Stomach (tissue), 8 donors: ENCODE measurements at regions not wholly inside any gene's neighbourhood (a gene's known extent, or its start where the extent isn't known, plus 50 kb on each side); places are given as distances from the start of the nearest gene placed in this dataset.

ENCODE experiments used
- DNase-seq, 2 donors: peaks; one replicate each; pipeline versions ENCODE4 v3.0.0 to v3.0.0-alpha.2; 2013 to 2019
- H3K27ac ChIP-seq, 5 donors: fragments of 200-600 bp in 4 of 5; sonication (generic) in 4 of 5; one replicate each; pipeline ENCODE4 v1.5.1; 2013 to 2019; ENCODE audit warnings: mild to moderate bottlenecking in 1 of 5, moderate library complexity in 1 of 5
- H3K27me3 ChIP-seq, 3 donors: fragments of 200-600 bp; sonication (generic); one replicate each; pipeline ENCODE4 v1.5.1; 2017 to 2019; ENCODE audit warnings: mixed run types in 1 of 3
- H3K36me3 ChIP-seq, 4 donors: fragments of 200-600 bp; sonication (generic); 1 replicate in 3 of 4; 2 replicates in 1 of 4; pipeline ENCODE4 v1.5.1; 2016 to 2019
- H3K4me1 ChIP-seq, 4 donors: fragments of 200-600 bp; sonication (generic); one replicate each; pipeline ENCODE4 v1.5.1; 2016 to 2019
- H3K4me3 ChIP-seq, 4 donors: fragments of 200-600 bp; sonication (generic) in 3 of 4; one replicate each; pipeline ENCODE4 v1.5.1; 2016 to 2019; ENCODE audit warnings: mild to moderate bottlenecking in 1 of 4
- H3K9me3 ChIP-seq, 4 donors: fragments of 200-600 bp; sonication (generic); one replicate each; pipeline ENCODE4 v1.5.1; 2016 to 2019
- EP300 ChIP-seq: sonication (generic); formaldehyde crosslinking; IDR thresholded peaks from one replicate; pipeline ENCODE4 v1.6.1; 2017; ENCODE audit warnings: antibody characterized with exemption
- POLR2A ChIP-seq, 4 donors: fragments of 450-650 bp; IDR thresholded peaks; one replicate each; pipeline ENCODE4 v1.6.1; 2016; ENCODE audit warnings: antibody characterized with exemption in 4 of 4, control low read depth in 2 of 4, mild to moderate bottlenecking in 1 of 4, moderate library complexity in 1 of 4
- POLR2AphosphoS5 ChIP-seq, 3 donors: sonication (generic); formaldehyde crosslinking; IDR thresholded peaks; one replicate each; pipeline ENCODE4 v1.6.1; 2016; ENCODE audit warnings: antibody characterized with exemption in 3 of 3
- WGBS, 5 donors: extraction: QIAGEN DNeasy Blood & Tissue Kit in 3 of 5; methylation state at CpG; one replicate each; pipeline versions ENCODE4 v1.1.5 to v1.1.7; 2013 to 2018; 5-methylcytosine and 5-hydroxymethylcytosine counted together
- intact Hi-C: fragments of 100-400 bp; cut with DNase I; formaldehyde crosslinking; loops from one replicate; pipeline ENCODE4 v1.15.1; 2023; ENCODE audit warnings: low total_unique reads
- TF ChIP-seq, protein P1 (sequence below), 7 experiments: fragments of 450-650 bp in 4 of 7; fragments of 200-600 bp in 3 of 7; sonication (generic) in 3 of 7; IDR thresholded peaks; one replicate each; pipeline ENCODE4 v1.5.1; 2016 to 2019; ENCODE audit warnings: antibody characterized with exemption in 7 of 7, control low read depth in 2 of 7, mild to moderate bottlenecking in 1 of 7
- donor health status: healthy with polysubstance abuse.
- donor health status: Bipolar disorder and iron deficiency.
- donor health status: healthy.

DNA sequence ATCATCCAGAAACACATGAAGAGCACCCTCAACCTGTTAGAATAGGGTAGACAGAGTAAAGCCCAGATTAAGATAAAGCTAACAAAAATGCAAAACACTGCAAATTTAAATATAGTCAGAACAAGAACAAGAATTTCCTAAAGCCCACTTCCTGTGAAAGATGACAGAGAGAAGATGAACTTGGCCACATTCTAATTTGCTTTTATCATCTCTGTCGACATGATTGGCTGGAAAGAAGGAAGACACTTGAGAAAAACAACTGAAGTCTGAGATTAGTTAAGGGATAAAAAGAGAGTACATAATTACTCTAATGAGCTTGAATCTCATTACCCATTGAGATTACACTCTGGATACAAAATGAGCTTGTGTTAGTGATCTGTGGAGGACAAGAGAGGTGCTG lies 537.6 kb downstream of the KLF5 start:
- WGBS, 5 donors, result 62 to 89% (median 74%) methylated on average over 1 of the region's 1 CpG
- TF ChIP-seq, protein P1, sequence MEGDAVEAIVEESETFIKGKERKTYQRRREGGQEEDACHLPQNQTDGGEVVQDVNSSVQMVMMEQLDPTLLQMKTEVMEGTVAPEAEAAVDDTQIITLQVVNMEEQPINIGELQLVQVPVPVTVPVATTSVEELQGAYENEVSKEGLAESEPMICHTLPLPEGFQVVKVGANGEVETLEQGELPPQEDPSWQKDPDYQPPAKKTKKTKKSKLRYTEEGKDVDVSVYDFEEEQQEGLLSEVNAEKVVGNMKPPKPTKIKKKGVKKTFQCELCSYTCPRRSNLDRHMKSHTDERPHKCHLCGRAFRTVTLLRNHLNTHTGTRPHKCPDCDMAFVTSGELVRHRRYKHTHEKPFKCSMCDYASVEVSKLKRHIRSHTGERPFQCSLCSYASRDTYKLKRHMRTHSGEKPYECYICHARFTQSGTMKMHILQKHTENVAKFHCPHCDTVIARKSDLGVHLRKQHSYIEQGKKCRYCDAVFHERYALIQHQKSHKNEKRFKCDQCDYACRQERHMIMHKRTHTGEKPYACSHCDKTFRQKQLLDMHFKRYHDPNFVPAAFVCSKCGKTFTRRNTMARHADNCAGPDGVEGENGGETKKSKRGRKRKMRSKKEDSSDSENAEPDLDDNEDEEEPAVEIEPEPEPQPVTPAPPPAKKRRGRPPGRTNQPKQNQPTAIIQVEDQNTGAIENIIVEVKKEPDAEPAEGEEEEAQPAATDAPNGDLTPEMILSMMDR (IDR thresholded peaks at IDR 0.05), result no peak
- TF ChIP-seq POLR2AphosphoS5 (IDR thresholded peaks at IDR 0.05) (no peak), POLR2A (IDR thresholded peaks at IDR 0.05) (no peak), EP300 (no peak)
- Histone ChIP-seq H3K27ac (no peak overlapping the region), H3K27me3 (no peaks in the 10 kb centered on the region), H3K9me3 (no peaks in the 10 kb centered on the region), H3K36me3 (no peaks in the 10 kb centered on the region), H3K4me1 (no peaks in the 10 kb centered on the region), H3K4me3 (no peak overlapping the region)
- intact Hi-C loops, result no loop called here
- no peak for DNase-seq

DNA sequence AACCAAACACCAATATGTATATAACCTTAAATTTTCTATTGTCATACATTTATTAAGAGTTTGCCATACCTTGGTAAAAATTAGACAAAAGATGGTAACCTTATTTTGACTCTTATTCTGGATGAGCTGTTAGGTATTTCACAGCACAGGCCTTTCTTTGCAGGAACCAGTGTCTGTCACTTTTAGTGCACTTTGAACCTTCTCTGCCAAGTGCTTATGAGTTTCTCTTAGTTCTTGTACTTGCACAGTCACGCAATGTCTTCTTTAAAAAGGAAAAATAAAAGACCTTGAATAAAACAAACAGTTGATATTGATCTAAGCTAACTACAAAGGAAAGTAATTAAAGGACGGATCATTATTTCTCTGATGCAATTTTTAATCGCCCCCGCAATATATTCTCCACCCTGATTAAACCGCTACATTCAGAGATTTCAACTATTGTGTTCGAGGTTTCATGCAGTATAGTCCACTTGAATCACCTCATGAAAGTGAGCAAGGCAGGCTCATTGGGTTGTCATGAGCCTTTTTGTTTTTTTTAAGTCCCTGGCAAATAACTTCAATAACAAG lies 534.5 kb downstream of the KLF5 start:
- H3K36me3 ChIP-seq, result no peaks in the 10 kb centered on the region
- TF ChIP-seq EP300, result no peak
- no peak for TF ChIP-seq POLR2A (IDR thresholded peaks at IDR 0.05)
- TF ChIP-seq, protein P1 (IDR thresholded peaks at IDR 0.05), result no peak
- TF ChIP-seq POLR2AphosphoS5 (IDR thresholded peaks at IDR 0.05), result no peak
- no peak overlapping the region for H3K4me3 ChIP-seq
- no peak for DNase-seq
- H3K27ac ChIP-seq, result no peak overlapping the region
- whole genome bisulfite sequencing, 5 donors, result 58 to 87% (median 79%) methylated on average over 6 of the region's 6 CpGs
- H3K9me3 ChIP-seq, result no peaks in the 10 kb centered on the region
- no peaks in the 10 kb centered on the region for H3K4me1 ChIP-seq
- H3K27me3 ChIP-seq, result no peaks in the 10 kb centered on the region
- intact Hi-C loops, result no loop called here

DNA sequence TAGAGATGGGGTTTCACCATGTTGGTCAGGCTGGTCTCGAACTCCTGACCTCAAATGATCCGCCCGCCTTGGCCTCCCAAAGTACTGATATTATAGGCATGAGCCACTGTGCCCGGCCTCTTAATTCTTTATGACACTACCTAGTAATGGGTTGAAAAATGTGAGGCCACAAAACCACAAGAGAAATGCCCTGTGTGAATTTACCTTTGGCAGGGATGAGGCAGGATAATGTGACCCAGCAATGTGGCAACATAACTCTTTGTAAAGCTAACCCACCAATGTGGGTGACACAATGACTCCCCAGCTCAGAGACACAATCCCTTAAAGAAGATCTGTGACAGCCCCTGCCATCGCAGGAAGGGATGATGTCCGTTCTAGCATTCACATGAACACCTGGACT lies 533.1 kb downstream of the KLF5 start:
- 83 to 96% (median 94%) methylated on average over 6 of the region's 6 CpGs for WGBS, 5 donors
- H3K9me3 ChIP-seq, result no peaks in the 10 kb centered on the region
- no peak overlapping the region for H3K27ac ChIP-seq
- H3K4me3 ChIP-seq, result no peak overlapping the region
- TF ChIP-seq EP300, result no peak
- TF ChIP-seq, protein P1 (IDR thresholded peaks at IDR 0.05), result no peak
- TF ChIP-seq POLR2A (IDR thresholded peaks at IDR 0.05), result no peak
- TF ChIP-seq POLR2AphosphoS5 (IDR thresholded peaks at IDR 0.05), result no peak
- H3K27me3 ChIP-seq, result no peaks in the 10 kb centered on the region
- H3K36me3 ChIP-seq, result no peaks in the 10 kb centered on the region
- no peak for DNase-seq
- intact Hi-C loops, result no loop called here
- H3K4me1 ChIP-seq, result no peaks in the 10 kb centered on the region

DNA sequence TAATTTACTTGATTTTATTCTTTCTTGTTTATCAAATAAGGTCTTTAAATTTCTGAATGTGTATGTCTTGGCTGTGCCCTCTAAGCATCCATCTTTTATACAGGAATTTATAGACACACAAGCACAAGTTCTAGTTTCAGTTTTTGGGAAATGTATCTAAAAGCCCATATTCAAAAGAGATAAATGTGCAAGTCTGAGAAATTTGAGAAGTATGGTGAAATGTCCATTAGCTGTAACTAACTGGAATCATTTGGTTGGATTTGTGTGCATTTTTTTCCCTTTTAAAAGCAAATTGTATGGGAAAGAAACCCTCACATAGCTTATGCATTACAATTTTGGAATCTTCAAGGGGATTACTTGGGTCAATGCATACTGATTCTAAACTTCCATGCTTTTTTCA lies 532.0 kb downstream of the KLF5 start:
- Histone ChIP-seq H3K36me3 (no peaks in the 10 kb centered on the region), H3K27me3 (no peaks in the 10 kb centered on the region), H3K4me3 (no peak overlapping the region), H3K27ac (no peak overlapping the region), H3K9me3 (peaks cover 0 to under 1% (median 0%) of the 10 kb centered on the region in 4 donors), H3K4me1 (no peaks in the 10 kb centered on the region)
- intact Hi-C loops, result no loop called here
- no peak for TF ChIP-seq POLR2A (IDR thresholded peaks at IDR 0.05)
- TF ChIP-seq POLR2AphosphoS5 (IDR thresholded peaks at IDR 0.05), result no peak
- TF ChIP-seq, protein P1 (IDR thresholded peaks at IDR 0.05), result no peak
- no peak for TF ChIP-seq EP300
- DNase-seq, result no peak
